Non-pigmented ciliary epithelial cell (primary cell): ENCODE measurements at regions not wholly inside any gene's neighbourhood (a gene's known extent, or its start where the extent isn't known, plus 50 kb on each side); places are given as distances from the start of the nearest gene placed in this dataset.
"Not testable (repeated sequence)": the region's sequence is repeated elsewhere in the genome, so short reads cannot be mapped to it uniquely, and the experiment has no call there.

Source experiments
- DNase-seq: peaks from one replicate; pipeline ENCODE4 v3.0.0-alpha.2; 2010; ENCODE audit warnings: low read depth

DNA sequence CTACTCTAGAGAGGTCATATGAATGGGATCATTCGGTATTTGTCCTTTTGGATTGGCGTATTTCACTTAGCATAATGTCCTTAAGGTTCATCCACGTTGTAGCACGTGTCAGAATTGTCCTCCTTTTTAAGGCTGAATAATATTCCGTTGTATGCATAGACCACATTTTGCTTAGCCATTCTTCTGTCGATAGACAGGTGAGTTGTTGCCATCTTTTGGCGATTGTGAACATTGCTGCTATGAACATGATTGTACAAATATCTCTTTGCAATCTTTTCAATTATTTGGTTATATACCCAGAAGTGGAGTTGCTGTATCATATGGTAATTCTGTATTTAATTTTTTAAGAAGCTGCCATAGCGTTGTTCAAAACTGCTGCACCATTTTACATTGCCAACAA lies 52.4 kb upstream of the GOLGA8J start:
- DNase-seq: no peak

DNA sequence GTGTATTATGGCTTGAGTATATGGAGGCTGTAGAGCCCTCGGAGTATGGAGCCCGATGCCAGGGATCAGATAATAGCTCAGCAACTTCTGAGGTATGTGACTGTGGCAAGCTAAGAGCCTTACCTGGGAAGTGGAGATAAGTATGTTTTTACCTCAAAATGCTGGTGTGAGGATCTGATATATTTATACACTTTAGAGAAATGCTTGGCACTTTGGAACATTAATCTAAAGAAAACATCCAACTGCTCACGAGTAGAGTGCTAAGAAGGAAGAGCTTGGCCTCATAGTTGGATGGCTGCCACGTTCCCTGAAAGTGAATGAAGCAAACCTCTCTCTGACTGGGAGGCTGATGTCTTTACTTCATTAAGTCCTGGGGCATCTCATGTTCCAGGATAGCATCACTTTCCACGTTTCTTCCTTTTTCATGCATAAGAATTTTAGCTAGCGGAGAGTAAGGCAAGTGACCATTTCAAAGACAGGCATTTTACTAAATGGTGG lies 58.9 kb upstream of the GOLGA8J start:
- no peak for DNase-seq

DNA sequence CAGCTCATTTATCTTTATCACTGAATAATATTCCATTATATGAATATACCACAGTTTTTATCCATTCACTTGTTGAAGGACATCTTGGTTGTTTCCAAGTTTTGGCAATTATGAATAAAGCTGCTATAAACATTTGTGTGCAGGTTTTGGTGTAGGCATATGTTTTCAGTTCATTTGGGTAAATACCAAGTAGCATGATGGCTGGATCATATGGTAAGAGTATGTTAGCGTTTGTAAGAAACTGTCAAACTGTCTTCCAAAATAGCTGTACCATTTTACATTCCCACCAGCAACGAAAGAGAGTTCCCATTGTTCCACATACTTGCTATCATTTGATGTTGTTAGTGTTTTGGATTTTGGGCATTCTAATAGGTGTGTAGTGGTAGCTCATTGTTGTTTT lies 72.0 kb upstream of the GOLGA8J start:
- no peak for DNase-seq

DNA sequence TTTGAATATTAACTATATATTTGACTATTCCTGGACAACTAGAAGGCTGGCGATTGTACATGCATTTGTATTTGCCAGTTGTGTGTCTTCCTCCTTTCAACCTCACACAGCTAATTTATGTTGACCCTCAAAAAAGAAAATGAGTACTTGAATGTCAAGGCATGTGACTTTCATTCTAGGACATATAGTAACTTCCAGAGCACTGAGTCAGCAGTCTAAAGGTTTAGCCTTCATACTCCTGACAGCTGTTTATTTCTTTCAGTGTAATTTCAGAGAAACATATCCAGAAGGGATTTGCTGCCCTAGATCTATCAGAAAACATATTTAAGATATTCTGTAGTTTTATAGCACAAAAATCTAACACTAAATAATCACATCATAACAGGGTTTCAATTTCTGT lies 74.6 kb upstream of the GOLGA8J start:
- DNase-seq: no peak

DNA sequence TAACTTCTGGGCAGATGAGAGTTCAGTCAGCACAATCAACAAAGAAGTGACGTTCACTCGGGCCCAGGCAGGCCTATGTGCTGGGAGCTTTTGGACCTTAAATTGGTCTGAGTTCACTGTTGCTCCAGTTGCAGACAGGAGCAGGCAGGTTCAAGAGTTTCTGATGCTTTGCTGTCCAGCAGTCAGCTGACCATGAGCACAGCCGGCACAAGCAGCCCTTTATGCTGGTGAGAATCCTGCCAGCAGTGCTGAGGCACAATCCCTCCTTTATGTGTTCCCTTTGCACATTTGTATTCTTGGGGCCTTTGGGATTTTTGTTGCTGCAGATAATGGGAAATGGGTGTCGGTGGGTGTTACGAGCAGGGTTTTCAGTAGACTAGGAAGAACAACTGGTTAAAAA lies 81.2 kb upstream of the GOLGA8J start:
- DNase-seq: no peak

DNA sequence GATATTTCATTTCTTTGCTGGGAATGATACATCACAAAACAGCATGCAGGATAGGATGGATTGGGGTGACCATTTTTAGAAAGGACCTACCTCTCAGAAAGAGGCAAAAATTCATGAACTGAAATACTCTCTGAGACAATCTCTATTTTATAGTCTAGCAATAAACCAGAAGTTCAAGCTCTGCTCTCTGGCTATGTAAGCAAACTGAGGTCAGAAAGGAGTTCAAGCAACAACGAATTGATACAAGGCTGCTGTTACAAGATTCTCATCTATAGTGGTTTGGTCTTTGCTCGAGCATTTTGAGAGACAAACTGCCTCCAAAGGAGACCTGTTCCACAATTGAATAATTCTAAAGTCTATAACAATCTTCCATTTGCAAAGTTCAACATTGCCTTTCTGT lies 84.7 kb upstream of the GOLGA8J start:
- no peak for DNase-seq

DNA sequence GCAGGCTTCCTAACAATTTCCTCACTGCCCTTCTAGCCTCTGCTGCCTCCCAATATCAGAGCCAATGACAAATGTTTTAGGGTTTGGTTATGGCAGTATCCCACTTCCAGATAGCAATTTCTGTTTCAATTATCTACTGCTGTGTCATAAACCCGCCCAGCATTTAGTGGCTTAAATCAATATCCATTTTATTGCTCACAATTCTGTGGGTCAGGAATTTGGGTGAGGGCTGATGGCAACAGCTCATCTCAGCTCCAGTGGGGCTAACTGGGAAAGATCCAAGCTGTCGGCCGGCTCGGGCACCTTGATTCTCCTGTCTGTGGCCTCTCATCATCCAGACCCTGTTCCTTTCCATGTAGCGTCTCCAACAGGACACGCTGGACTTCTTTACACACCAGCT lies 85.3 kb upstream of the GOLGA8J start:
- DNase-seq: no peak

DNA sequence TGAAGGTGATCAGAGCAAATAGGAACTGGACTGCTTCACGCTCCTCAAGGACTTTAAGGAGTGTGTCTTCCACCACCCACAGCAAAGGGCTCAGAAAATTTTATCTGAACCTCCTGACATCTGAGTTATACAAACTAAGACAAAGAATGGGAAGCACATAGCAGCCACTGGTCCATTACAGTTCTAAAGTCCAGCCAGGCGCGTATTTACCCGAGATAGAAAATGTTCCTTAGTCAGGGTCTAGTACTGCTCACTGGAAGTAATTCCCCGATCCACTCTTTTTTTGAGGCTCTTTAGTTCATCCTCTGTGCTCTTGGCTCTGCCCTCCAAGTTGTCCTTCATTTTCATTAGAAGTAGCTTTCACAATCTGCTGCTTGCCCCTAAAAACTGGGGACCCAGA lies 88.5 kb upstream of the GOLGA8J start:
- DNase-seq: no peak

DNA sequence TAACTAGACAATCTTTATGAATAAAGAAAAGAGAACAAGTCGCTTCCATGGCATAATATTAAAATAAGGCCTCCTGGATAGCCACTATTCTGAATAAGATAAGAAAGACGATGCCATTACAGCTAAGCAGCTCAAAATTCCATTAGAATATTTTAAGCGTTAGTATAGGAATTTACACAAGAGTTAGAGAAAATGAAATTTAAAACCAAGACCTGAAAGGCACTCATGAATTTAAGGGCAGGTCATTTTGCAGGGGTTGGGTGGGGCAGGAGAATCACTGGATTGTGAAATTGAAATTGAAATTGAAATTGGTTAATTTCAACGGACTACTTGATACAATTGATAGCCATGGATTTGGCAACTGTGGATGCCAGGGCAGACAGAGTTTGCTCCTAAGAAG lies 91.8 kb upstream of the GOLGA8J start:
- no peak for DNase-seq

DNA sequence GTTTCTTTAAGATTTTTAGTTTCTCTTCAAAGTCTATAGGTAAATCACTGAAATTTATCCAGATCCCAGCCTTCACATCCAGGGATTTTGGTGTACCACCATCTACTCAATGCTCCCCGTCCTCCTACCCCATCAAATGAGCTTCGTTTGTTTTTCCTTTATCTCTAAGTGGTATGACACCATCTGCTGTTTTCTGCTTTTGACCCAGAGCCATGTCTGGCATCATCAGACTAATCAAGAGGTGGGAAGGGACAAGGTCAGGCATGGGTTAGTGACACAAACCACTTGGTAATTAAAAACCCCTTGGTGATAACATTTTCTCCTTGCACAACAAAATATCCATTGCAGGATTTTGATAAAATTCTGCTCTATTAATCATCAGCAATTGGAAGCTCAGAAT lies 92.7 kb upstream of the GOLGA8J start:
- no peak for DNase-seq

DNA sequence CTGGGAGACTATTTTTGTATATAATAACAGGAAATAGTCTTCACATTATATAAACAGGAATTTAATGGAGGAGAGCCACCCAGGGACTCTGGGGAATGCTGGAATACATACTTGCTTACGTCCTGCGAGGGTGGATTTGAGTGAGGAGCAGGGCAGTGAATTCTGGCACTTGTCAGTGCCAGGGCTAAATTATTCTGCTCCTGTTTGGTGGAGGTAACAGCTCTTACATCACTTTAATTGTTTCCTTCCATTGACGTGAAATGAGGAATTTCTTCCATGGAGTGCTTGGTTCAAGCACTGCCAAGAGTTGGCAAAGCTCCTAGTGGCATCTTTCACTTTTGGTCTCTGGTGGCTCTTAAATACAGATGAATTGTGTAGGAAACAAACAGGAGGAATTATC lies 94.1 kb upstream of the GOLGA8J start:
- no peak for DNase-seq

DNA sequence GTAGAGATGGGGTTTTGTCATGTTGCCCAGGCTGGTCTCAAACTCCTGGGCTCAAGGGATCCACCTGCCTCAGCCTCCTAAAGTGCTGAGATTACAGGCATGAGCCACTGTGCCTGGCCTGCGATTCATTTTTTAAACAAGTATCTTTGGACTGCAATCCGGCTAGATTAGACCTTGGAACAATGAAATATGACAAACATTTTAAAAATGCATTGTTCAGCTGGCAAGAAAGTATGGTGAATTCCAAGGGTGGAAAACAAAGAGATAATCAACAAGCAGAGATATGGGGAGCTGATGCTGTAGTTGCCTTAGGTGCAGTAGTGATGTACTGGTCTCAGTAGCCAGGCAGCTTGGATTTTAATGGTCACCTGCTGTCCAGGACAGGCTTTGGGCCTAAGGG lies 95.8 kb upstream of the GOLGA8J start:
- DNase-seq: no peak

DNA sequence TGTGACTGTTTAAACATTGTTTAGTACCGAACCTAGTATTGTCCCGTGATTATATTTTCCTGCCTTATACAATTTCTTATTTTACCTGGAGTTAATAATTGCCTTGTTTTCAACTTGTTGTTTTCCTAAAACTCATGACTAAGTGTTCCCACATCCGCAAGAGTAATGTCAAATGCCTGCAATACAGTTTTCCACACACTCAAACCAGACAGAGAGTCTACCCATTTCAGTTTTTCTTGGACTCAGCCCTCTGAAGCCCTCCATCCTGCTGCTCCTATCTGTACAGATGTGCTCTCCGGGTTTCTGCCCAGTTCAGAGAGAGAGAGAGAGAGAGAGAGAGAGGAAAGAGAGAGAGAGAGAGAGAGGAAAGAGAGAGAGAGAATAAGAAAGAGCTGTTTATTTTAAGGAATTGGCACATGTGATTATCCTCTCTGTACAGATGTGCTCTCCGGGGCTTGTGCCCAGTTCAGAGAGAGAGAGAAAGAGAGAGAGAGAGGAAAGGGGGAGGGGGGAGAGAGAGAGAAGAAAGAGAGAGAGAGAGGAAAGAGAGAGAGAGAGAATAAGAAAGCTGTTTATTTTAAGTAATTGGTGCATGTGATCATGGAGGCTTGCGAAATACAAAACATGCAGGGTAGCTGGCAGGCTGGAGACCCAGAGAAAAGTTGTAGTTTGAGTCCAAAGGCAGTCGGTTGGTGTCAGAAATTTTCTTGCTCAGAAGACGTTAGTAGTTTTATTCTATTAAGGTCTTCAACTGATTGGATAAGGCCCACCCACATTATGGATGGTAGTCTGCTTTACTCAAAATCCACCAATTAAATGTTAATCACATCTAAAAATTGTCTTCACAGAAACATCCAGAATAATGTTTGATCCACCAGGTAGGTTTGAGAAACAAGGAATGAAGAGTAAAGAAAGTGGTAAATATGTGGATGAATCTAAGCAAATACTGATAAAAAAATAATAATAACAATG lies 104.1 kb upstream of the GOLGA8J start:
- no peak for DNase-seq

DNA sequence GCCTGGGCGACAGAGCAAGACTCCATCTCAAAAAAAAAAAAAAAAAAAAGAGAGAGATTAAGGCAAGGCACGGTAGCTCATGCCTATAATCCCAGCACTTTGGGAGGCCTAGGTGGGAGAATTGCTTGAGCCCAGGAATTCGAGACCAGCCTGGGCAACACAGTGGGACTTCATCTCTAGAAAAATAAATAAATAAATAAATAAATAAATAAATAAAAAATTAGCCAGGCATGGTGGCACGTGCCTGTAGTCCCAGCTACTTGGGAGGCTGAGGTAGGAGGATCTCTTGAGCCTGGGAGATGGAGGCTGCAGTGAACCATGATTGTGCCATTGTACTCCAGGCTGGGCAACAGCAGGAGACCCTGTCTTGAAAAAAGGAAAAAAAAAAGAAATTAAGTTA lies 108.7 kb upstream of the GOLGA8J start:
- not testable (repeated sequence) for DNase-seq

DNA sequence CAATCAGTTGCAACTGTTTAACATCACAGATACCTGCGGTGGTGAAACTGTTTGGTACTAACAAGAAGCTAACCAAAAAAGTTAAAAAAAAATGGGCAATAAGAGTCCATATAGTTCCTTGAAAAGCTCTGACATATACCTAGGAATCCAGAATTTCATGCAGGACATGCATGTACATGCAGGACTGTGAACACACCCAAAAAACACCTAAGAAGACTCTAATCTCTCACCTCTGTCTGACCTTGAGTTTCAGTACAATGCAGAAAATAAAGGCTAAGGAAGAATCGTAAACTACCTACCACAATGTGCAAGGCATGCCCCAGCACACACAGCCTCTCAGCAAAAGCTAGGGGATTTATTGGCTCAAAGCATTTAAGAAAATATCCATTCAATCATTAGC lies 110.7 kb upstream of the GOLGA8J start:
- DNase-seq: no peak

DNA sequence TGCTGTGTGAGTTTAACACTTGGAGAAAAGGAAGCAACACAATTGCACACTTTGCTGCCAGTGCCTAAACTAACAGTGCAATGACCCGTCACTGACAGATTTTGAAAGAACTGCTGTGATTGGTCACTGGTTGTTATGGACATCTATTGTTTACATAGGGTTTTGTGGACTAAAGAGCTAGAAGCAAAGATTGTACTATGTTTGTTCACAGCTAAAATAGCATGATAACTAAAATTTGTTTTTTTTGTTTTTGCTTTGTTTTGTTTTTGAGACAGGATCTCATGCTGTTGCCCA lies 112.4 kb upstream of the GOLGA8J start:
- no peak for DNase-seq

DNA sequence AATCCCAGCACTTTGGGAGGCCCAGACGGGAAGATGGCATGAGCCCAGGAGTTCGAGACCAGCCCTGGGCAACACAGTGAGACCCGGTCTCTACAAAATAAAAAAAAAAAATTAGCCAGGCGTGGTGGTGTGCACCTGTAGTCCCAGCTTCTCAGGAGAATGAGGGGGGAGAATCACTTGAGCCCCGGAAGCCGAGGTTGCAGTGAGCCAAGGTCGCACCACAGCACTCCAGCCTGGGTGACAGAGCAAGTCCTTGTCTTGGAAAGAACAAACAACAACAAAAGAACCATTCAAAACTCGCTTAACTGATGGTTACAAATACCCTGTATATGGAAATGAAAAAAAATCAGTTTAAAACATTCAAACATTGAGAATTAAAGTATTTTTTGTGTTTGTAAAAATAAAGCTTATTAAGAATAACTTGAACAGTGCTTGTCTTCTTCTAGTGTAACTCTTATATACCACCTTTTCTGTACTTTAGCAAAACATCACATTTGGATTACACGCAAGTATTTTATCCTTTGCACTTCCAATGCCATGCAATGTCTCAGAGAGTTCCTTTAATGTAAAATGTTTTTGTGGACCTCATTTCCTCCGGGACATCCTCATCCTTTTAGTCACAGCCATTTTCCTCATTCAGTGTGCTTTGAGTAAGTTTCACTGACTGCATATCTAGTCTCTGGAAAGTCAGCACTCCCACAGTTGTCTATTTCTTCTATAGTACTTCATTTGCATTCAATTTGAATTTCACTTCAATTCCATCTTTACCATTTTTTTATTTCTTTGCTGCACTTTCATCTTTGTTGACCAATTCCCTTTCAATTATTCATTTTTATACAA lies 113.0 kb upstream of the GOLGA8J start:
- no peak for DNase-seq

DNA sequence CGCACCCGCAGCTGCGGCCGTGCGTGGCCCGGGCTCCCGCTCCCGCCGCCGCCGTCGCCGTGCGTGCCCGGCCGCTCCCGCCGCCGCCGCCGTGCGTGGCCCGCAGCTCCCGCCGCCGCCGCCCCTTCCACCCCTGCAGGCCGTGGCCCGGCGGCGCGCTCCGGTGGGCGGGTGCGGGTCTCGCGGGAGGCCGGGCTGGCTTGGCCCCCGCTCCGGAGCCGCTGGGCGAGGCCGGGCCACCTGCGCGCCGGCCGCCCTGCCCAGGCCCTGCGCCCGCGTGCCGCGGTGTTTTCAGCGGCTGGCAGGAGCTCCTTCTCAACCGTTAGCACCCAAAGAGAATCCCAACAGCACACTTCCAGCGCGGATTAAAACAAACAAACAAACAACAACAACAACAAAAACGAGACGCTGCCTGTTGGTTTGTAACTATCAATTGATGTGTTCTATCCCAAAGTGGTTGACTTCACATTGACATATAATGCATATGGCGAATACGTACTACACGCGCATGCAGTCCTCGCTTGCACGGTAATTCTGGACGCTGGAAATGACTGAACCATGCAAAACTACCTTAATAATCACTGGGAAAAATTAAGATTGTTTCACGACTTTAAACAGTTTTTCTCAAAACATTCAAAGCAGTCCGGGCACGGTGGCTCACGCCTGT lies 113.7 kb upstream of the GOLGA8J start:
- DNase-seq: no peak

DNA sequence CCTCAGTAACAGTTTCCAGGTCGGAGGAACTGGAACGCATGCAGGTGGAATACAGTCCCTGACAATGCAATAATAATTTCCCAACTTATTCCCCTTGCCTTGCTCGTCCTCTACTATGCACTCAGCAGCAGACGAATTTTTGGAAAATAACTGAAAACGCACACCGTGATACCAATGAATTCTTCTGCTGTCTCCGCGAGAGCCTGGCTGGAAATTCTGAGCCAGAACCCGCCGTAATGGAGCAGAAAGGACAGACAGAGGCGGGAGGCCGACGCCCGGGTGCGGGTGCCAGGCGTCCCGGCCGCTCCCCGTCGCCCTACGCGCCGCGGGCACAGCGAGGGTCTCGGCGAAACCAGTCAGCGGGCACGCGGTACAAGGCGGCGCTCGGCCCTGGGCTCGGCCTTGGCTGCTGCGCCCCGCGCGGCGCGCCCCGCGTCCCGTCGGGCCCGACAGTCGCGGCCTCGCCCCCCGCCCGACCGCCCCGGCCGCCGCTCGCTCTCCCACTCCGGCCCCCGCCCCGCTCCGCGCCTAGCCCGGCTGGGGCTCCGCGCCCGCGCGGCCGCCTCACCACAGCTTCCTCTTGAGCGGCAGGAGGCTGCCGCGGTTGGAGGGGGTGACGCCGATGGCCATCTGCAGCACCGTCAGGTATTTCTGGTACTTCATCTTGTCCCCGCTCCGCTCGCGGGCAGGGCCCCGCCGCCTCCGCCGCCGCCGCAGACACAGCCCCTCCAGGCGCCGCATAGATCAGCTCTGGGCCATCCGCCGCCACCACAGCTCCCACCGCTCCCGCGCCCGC lies 114.5 kb upstream of the GOLGA8J start:
- DNase-seq: no peak

DNA sequence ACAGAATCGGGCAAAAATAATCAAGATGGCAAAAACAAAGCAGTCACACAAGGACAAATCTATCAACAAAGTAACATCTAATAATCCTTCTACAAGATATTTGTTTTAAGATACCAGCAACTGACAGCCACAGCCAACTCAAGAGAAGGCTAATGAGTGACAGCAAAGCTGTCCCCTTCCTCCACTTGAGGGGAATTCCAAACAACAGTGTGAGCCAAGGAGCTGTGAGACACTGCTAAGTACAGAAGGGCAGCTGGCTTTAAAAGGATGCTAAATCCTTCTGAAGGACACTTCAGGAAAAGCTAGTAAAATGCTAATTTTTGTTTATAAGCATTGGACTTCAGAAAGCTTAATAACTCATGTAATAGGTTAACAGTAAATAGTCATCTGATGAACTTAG lies 120.3 kb upstream of the GOLGA8J start:
- no peak for DNase-seq

DNA sequence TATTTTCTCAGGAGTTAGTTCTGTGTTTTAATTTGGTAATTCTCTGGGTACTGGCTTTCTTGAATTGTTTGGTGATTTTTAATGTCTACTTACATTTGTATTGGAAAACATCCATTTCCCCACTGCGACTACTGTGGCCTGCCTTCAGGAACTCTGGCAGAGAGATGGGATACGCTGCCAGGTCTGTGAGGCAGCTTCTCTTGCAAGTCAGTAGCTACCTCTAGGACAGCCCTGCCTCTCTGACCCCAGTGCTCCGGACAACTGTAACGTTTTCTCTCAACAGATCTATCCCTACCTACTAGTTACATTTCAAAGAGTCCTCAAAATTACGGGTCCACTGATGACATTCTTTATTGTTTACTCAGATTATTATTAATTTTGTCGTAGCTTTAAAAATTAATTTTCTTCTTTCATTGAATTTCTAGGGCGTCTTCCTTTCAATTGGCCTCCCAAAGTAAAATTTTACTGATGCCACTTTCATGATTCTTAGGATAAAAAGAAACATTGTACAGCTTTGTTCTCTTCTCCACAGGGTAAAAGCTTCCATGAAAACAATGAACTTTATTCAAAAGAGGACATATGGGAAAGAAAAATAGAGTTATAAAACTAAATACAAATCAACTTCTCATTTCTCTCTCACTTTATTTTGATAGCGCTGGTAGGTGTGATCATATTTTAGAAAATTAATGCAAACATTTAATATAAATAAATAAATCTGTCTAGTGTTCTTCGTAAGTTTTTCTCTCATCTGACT lies 123.2 kb upstream of the GOLGA8J start:
- no peak for DNase-seq
